Peyer's patch (tissue), 4 donors: ENCODE measurements at regions not wholly inside any gene's neighbourhood (a gene's known extent, or its start where the extent isn't known, plus 50 kb on each side); places are given as distances from the start of the nearest gene placed in this dataset.
"Not testable (repeated sequence)": the region's sequence is repeated elsewhere in the genome, so short reads cannot be mapped to it uniquely, and the experiment has no call there.

ENCODE experiments used
- DNase-seq, 3 donors: peaks; one replicate each; pipeline ENCODE4 v3.0.0-alpha.2; 2017 to 2019
- H3K27ac ChIP-seq, 4 donors: fragments of 200-600 bp; sonication (generic); one replicate each; pipeline ENCODE4 v1.5.1; 2016 to 2019
- H3K27me3 ChIP-seq, 2 donors: fragments of 200-600 bp; sonication (generic); one replicate each; pipeline ENCODE4 v1.5.1; 2019
- H3K36me3 ChIP-seq, 3 donors: fragments of 200-600 bp; sonication (generic); one replicate each; pipeline ENCODE4 v1.5.1; 2016 to 2019
- H3K4me1 ChIP-seq, 4 donors: fragments of 200-600 bp; sonication (generic); one replicate each; pipeline ENCODE4 v1.5.1; 2016 to 2019
- H3K4me3 ChIP-seq, 4 donors: fragments of 200-600 bp; sonication (generic); 1 replicate in 3 of 4; 2 replicates in 1 of 4; pipeline ENCODE4 v1.5.1; 2016 to 2019; ENCODE audit warnings: mild to moderate bottlenecking in 1 of 4
- H3K9me3 ChIP-seq, 4 donors: fragments of 200-600 bp; sonication (generic); one replicate each; pipeline ENCODE4 v1.5.1; 2016 to 2019; ENCODE audit warnings: mild to moderate bottlenecking in 1 of 4
- POLR2A ChIP-seq, 2 donors: fragments of 450-650 bp; IDR thresholded peaks; one replicate each; pipeline ENCODE4 v1.5.1; 2017; ENCODE audit warnings: antibody characterized with exemption in 2 of 2, mild to moderate bottlenecking in 2 of 2, moderate library complexity in 2 of 2
- TF ChIP-seq, protein P1 (sequence below), 6 experiments: fragments of 450-650 bp in 4 of 6; fragments of 200-600 bp in 2 of 6; sonication (generic) in 1 of 6; IDR thresholded peaks; one replicate each; pipeline ENCODE4 v1.5.1; 2017 to 2019; ENCODE audit warnings: antibody characterized with exemption in 6 of 6, mild to moderate bottlenecking in 3 of 6, moderate library complexity in 1 of 6

DNA sequence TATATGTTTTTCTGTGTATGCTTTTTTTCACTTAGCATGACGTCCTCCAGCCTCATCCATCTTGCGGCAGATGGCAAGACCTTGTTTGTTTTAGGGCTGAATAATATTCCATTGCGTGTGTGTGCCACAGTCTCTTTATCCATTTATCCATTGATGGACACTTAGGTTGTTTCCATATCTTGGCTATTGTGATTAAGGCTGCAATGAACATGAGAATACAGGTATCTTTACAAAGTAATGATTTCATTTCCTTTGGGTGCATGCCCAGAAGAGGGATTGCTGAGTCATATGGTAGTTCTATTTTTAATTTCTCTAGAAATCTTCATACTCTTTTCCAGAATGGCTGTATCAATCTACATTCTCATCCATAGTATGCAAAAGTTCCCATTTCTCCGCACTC is 85.3 kb upstream of the ADCY2 start:
- DNase-seq, H3K4me3 ChIP-seq, H3K36me3 ChIP-seq, H3K4me1 ChIP-seq, H3K27me3 ChIP-seq, H3K27ac ChIP-seq, H3K9me3 ChIP-seq: not testable (repeated sequence)

DNA sequence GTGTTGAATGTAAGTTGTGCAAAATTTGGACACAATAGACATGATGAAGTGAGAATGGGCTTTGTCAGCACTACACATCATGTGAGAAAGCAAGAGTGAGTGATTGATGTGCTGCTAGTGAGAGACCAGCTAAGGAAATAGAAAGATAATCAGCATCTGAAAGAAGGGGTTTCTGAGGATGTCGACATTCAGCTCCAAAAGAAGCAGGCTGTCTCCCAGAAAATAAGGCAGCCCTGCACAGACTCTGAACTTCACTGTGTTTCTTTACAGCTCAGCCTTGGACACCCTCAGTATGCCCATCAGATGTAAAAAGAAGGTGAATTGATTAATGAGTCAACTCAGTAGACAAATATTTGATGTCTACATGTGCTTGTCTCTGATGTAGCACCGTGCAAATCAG is 80.8 kb upstream of the ADCY2 start:
- no peak overlapping the region for H3K4me3 ChIP-seq
- H3K9me3 ChIP-seq = no peaks in the 10 kb centered on the region
- no peaks in the 10 kb centered on the region for H3K36me3 ChIP-seq
- H3K27ac ChIP-seq = no peak overlapping the region
- no peaks in the 10 kb centered on the region for H3K4me1 ChIP-seq
- H3K27me3 ChIP-seq = no peaks in the 10 kb centered on the region
- TF ChIP-seq, protein P1, sequence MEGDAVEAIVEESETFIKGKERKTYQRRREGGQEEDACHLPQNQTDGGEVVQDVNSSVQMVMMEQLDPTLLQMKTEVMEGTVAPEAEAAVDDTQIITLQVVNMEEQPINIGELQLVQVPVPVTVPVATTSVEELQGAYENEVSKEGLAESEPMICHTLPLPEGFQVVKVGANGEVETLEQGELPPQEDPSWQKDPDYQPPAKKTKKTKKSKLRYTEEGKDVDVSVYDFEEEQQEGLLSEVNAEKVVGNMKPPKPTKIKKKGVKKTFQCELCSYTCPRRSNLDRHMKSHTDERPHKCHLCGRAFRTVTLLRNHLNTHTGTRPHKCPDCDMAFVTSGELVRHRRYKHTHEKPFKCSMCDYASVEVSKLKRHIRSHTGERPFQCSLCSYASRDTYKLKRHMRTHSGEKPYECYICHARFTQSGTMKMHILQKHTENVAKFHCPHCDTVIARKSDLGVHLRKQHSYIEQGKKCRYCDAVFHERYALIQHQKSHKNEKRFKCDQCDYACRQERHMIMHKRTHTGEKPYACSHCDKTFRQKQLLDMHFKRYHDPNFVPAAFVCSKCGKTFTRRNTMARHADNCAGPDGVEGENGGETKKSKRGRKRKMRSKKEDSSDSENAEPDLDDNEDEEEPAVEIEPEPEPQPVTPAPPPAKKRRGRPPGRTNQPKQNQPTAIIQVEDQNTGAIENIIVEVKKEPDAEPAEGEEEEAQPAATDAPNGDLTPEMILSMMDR (IDR thresholded peaks at IDR 0.05) = no peak
- TF ChIP-seq POLR2A (IDR thresholded peaks at IDR 0.05) = no peak
- no peak for DNase-seq

DNA sequence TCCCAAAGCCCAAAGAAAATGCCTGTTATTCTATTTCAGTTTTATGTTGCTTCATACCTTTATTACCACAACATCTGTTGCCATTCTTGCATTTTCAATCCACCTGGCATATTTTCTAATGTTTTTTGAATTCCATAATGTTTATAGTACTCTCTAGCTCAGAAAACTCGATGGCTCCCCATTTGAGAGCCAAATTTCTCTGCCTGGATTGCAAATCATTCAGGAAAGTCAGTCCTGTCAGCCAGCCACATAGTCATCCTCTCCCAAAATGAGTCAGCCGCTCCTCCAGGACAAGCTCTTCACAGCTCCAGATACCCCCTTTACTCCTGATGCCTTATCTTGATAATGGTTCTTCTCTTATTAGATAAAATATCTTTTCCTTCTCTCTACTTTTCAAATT is 78.2 kb upstream of the ADCY2 start:
- no peaks in the 10 kb centered on the region for H3K9me3 ChIP-seq
- TF ChIP-seq POLR2A (IDR thresholded peaks at IDR 0.05) = no peak
- TF ChIP-seq, protein P1 (IDR thresholded peaks at IDR 0.05) = no peak
- no peak overlapping the region for H3K27ac ChIP-seq
- no peak overlapping the region for H3K4me3 ChIP-seq
- no peak for DNase-seq
- no peaks in the 10 kb centered on the region for H3K36me3 ChIP-seq
- H3K27me3 ChIP-seq = no peaks in the 10 kb centered on the region
- H3K4me1 ChIP-seq = no peaks in the 10 kb centered on the region

DNA sequence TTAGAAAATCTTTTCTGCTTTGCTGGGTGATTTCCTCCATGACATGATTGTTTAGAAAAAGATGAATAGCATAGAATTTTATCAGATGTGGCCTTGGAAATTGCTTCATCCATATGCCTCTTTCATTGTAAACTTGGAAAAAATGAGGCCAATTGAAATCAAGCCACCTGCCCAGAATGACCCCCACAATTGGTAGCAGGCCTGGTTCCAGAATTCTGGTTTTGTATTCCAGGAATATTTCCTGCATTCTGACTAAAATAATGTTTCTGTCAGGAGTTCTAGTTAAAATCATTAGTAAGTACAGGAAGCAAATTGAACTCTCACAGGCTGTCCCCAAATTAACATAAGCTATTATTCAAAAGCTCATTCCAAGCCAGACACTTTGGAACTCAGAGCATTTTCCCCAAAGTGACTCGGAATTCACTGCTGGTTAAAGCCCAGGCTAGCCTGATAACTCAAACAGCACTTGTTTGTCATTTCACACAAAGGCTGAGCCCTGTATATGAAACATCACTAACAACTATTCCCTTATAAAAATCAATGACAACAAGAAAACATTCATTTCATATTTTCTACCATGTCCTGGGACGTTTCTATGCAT is 75.1 kb upstream of the ADCY2 start:
- Histone ChIP-seq H3K27ac (no peak overlapping the region), H3K9me3 (no peaks in the 10 kb centered on the region), H3K4me3 (no peak overlapping the region), H3K27me3 (no peaks in the 10 kb centered on the region), H3K4me1 (no peaks in the 10 kb centered on the region), H3K36me3 (no peaks in the 10 kb centered on the region)
- TF ChIP-seq, protein P1 (IDR thresholded peaks at IDR 0.05) = no peak
- TF ChIP-seq POLR2A (IDR thresholded peaks at IDR 0.05) = no peak
- DNase-seq = no peak

DNA sequence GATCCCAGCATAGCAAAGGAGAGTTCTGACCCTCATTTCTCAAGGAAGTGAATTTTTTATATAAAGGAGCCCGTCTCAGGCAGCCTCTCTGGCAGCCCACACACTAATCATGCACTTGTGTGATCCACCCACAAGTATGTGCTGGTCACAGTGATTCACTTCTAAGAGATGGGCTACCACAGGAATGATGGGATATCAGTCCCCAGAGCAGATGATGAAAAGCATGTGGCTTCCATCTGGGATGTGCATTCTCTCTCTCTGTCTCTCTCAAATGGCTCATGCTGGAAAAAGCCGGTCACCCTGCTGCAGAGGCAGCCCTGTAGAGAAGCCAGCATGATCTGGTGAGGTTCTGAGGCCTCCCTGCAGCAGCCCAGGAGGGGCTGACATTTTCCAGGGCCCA is 74.2 kb upstream of the ADCY2 start:
- Histone ChIP-seq H3K4me1 (no peaks in the 10 kb centered on the region), H3K27me3 (no peaks in the 10 kb centered on the region), H3K4me3 (no peak overlapping the region), H3K9me3 (no peaks in the 10 kb centered on the region), H3K27ac (no peak overlapping the region), H3K36me3 (no peaks in the 10 kb centered on the region)
- DNase-seq = no peak
- TF ChIP-seq POLR2A (IDR thresholded peaks at IDR 0.05) = no peak
- TF ChIP-seq, protein P1 (IDR thresholded peaks at IDR 0.05) = no peak

DNA sequence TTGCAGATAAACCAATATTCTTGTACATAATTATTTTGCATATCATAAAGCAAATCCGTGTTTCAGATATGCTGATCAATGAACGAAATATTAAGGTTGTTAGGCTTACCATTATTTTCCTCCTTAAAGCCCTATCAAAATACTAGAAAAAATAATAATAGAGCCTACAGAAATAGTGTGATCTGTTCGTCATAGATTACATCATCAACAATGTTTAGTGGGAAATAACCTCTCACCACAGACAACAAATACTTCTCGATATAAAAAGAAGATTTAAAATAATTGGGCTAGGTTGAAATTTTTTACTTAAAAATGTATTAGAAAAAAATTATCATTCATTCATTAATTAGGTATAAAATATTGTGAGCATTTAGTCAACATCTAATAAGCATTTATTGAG is 71.0 kb upstream of the ADCY2 start:
- no peak overlapping the region for H3K27ac ChIP-seq
- DNase-seq = no peak
- no peaks in the 10 kb centered on the region for H3K36me3 ChIP-seq
- H3K9me3 ChIP-seq = no peaks in the 10 kb centered on the region
- no peak for TF ChIP-seq POLR2A (IDR thresholded peaks at IDR 0.05)
- TF ChIP-seq, protein P1 (IDR thresholded peaks at IDR 0.05) = no peak
- no peaks in the 10 kb centered on the region for H3K27me3 ChIP-seq
- no peak overlapping the region for H3K4me3 ChIP-seq
- no peaks in the 10 kb centered on the region for H3K4me1 ChIP-seq
